GM23338 (cell line): ENCODE measurements at regions not wholly inside any gene's neighbourhood (a gene's known extent, or its start where the extent isn't known, plus 50 kb on each side); places are given as distances from the start of the nearest gene placed in this dataset.

ENCODE experiments used
- ATAC-seq: fragments of 200-7000 bp; cut with Tn5 transposase; 3 replicates; pipeline ENCODE4 v1.9.1; 2020
- DNase-seq: peaks from one replicate; pipeline ENCODE4 v3.0.0-alpha.2; 2015; ENCODE audit warnings: low spot score
- H2AFZ ChIP-seq: fragments of 200-600 bp; sonication (generic); 2 replicates; pipeline ENCODE4 v1.8.0; 2016; ENCODE audit warnings: antibody characterized with exemption, mild to moderate bottlenecking, moderate library complexity
- H3F3A ChIP-seq: fragments of 200-600 bp; sonication (generic); replicated peaks from 2 replicates; pipeline ENCODE4 v1.8.0; 2017; ENCODE audit warnings: antibody characterized with exemption, mixed run types, low read depth
- H3K27ac ChIP-seq: fragments of 200-600 bp; sonication (generic); 2 replicates; pipeline ENCODE4 v1.6.1; 2016; ENCODE audit warnings: low read depth
- H3K27me3 ChIP-seq: fragments of 200-600 bp; sonication (generic); 2 replicates; pipeline ENCODE4 v1.8.0; 2016; ENCODE audit warnings: mild to moderate bottlenecking, mixed run types, moderate library complexity; ENCODE audit not compliant: insufficient read depth
- H3K36me3 ChIP-seq: fragments of 200-600 bp; sonication (generic); 2 replicates; pipeline ENCODE4 v1.8.0; 2016; ENCODE audit warnings: mild to moderate bottlenecking; ENCODE audit not compliant: insufficient read depth
- H3K4me1 ChIP-seq: fragments of 200-600 bp; sonication (generic); 2 replicates; pipeline ENCODE4 v1.8.0; 2016; ENCODE audit warnings: mild to moderate bottlenecking, moderate library complexity; ENCODE audit not compliant: insufficient read depth
- H3K4me2 ChIP-seq: fragments of 200-600 bp; sonication (generic); 2 replicates; pipeline ENCODE4 v1.7.1; 2017; ENCODE audit warnings: mixed run types
- H3K4me3 ChIP-seq: fragments of 200-600 bp; sonication (generic); 2 replicates; pipeline ENCODE4 v1.6.1; 2016; ENCODE audit warnings: mixed run types
- H3K79me2 ChIP-seq: fragments of 200-600 bp; sonication (generic); replicated peaks from 2 replicates; pipeline ENCODE4 v1.8.0; 2017; ENCODE audit warnings: mild to moderate bottlenecking; ENCODE audit not compliant: insufficient read depth
- H3K9me2 ChIP-seq: fragments of 200-600 bp; sonication (generic); 2 replicates; pipeline ENCODE4 v1.8.0; 2017; ENCODE audit not compliant: insufficient read depth
- H4K20me1 ChIP-seq: fragments of 200-600 bp; sonication (generic); replicated peaks from 2 replicates; pipeline ENCODE4 v1.8.0; 2017; ENCODE audit warnings: mild to moderate bottlenecking; ENCODE audit not compliant: insufficient read depth
- H3K27ac Mint-ChIP-seq: 2 replicates; pipeline ENCODE4 v1.8.0; 2020; ENCODE audit warnings: inconsistent platforms, mild to moderate bottlenecking, moderate library complexity, mixed read lengths
- H3K27me3 Mint-ChIP-seq: 3 replicates; pipeline ENCODE4 v1.8.0; 2022; ENCODE audit warnings: low read depth, mild to moderate bottlenecking, moderate library complexity, mixed read lengths, inconsistent platforms; ENCODE audit not compliant: insufficient read depth, poor library complexity
- H3K36me3 Mint-ChIP-seq: 3 replicates; pipeline ENCODE4 v1.8.0; 2021; ENCODE audit warnings: low read depth, mild to moderate bottlenecking, inconsistent platforms, moderate library complexity, mixed read lengths
- H3K4me1 Mint-ChIP-seq: 3 replicates; pipeline ENCODE4 v1.8.0; 2020; ENCODE audit warnings: mild to moderate bottlenecking, inconsistent platforms, mixed read lengths
- H3K4me3 Mint-ChIP-seq: 3 replicates; pipeline ENCODE4 v1.8.0; 2021; ENCODE audit warnings: moderate library complexity, mild to moderate bottlenecking, inconsistent platforms, mixed read lengths
- H3K9me3 Mint-ChIP-seq: 3 replicates; pipeline ENCODE4 v1.8.0; 2020; ENCODE audit warnings: moderate library complexity, mild to moderate bottlenecking, inconsistent platforms, mixed read lengths
- CREB1 ChIP-seq: fragments of 250-450 bp; sonication (Bioruptor Pico); IDR thresholded peaks from 2 replicates; pipeline ENCODE4 v1.5.0; 2020; ENCODE audit warnings: low read depth, mild to moderate bottlenecking, moderate library complexity
- EZH2 ChIP-seq: fragments of 200-600 bp; sonication (generic); IDR thresholded peaks from one replicate; pipeline ENCODE4 v1.8.0; 2017; ENCODE audit warnings: antibody characterized with exemption, mild to moderate bottlenecking, low read depth; ENCODE audit not compliant: unreplicated experiment
- EZH2phosphoT487 ChIP-seq: fragments of 200-600 bp; sonication (generic); IDR thresholded peaks from one replicate; pipeline ENCODE4 v1.8.1; 2018; ENCODE audit warnings: antibody characterized with exemption; ENCODE audit not compliant: unreplicated experiment
- JUNB ChIP-seq: IDR thresholded peaks from one replicate; pipeline ENCODE4 v1.6.1; 2016; ENCODE audit warnings: antibody characterized with exemption; ENCODE audit not compliant: unreplicated experiment
- NANOG ChIP-seq: IDR thresholded peaks from 2 replicates; pipeline ENCODE4 v1.6.1; 2016; ENCODE audit warnings: antibody characterized with exemption, borderline replicate concordance
- POLR2AphosphoS5 ChIP-seq: IDR thresholded peaks from 2 replicates; pipeline ENCODE4 v1.6.1; 2016; ENCODE audit warnings: antibody characterized with exemption, low read depth
- STAT1 ChIP-seq: IDR thresholded peaks from one replicate; pipeline ENCODE4 v1.6.1; 2016; ENCODE audit warnings: antibody characterized with exemption; ENCODE audit not compliant: unreplicated experiment
- ZNF114 ChIP-seq: fragments of 250-450 bp; sonication (Bioruptor Pico); IDR thresholded peaks from 2 replicates; pipeline ENCODE4 v1.5.0; 2020; ENCODE audit warnings: mild to moderate bottlenecking, moderate library complexity
- ZNF331 ChIP-seq: fragments of 250-450 bp; sonication (Bioruptor Pico); IDR thresholded peaks from 2 replicates; pipeline ENCODE4 v1.5.0; 2020; ENCODE audit warnings: low read depth, mild to moderate bottlenecking, moderate library complexity
- ZNF462 ChIP-seq: fragments of 250-450 bp; sonication (Bioruptor Pico); IDR thresholded peaks from 2 replicates; pipeline ENCODE4 v1.5.0; 2020; ENCODE audit warnings: mild to moderate bottlenecking, moderate library complexity
- TF ChIP-seq, protein P1 (sequence below): IDR thresholded peaks from 2 replicates; pipeline ENCODE4 v1.6.1; 2016; ENCODE audit warnings: antibody characterized with exemption
- TF ChIP-seq, protein P2 (sequence below), 2 experiments: fragments of 200-600 bp in 1 of 2; sonication (generic) in 1 of 2; conservative IDR thresholded peaks; 2 replicates each; pipeline versions ENCODE4 v1.5.1 to v1.6.1; 2016 to 2017; ENCODE audit warnings: antibody characterized with exemption in 2 of 2, low read depth in 2 of 2, mild to moderate bottlenecking in 2 of 2, moderate library complexity in 1 of 2
- TF ChIP-seq, protein P3 (sequence below): IDR thresholded peaks from one replicate; pipeline ENCODE4 v1.6.1; 2018; ENCODE audit warnings: antibody characterized with exemption; ENCODE audit not compliant: unreplicated experiment

DNA sequence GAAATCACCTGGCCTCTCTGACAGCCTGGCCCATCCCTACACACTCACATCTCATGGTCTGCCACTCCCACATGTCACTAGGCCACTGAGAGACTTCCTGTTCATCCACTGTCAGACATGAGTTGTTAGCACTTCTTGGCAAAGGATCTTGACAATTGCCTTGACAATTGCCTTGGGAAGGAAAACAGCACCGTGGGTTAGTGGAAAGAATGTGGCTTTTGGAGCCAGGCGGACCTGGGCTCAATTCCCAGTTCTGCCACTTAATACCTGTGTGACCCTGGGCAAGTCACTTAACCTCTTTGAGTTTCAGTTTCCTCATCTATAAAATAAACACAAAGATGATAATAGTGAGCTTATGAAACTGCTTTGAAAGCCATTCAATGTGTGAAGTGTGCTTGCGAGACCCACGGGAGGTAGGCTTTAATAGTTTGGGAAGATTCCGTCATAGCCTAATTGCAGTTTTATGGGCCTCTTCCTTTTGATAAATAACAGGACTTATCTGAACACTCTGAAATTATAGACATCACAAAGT lies 250.4 kb downstream of the C12orf75 start:
- Histone ChIP-seq H2AFZ (no peak overlapping the region), H3K79me2 (no peaks in the 10 kb centered on the region), H3K4me2 (no peak overlapping the region), H3K4me1 (no peaks in the 10 kb centered on the region), H3F3A (no peaks in the 10 kb centered on the region), H4K20me1 (no peaks in the 10 kb centered on the region), H3K36me3 (no peaks in the 10 kb centered on the region), H3K9me2 (peaks cover 3% of the 10 kb centered on the region; the same call in 1 of the 2 replicates), H3K4me3 (no peak overlapping the region), H3K27me3 (no peaks in the 10 kb centered on the region), H3K27ac (no peak overlapping the region)
- ATAC-seq: no peak
- H3K4me3 Mint-ChIP-seq: no peak overlapping the region
- no peaks in the 10 kb centered on the region for H3K27me3 Mint-ChIP-seq
- H3K27ac Mint-ChIP-seq: no peak overlapping the region
- TF ChIP-seq, protein P1, sequence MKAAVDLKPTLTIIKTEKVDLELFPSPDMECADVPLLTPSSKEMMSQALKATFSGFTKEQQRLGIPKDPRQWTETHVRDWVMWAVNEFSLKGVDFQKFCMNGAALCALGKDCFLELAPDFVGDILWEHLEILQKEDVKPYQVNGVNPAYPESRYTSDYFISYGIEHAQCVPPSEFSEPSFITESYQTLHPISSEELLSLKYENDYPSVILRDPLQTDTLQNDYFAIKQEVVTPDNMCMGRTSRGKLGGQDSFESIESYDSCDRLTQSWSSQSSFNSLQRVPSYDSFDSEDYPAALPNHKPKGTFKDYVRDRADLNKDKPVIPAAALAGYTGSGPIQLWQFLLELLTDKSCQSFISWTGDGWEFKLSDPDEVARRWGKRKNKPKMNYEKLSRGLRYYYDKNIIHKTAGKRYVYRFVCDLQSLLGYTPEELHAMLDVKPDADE: no peak
- TF ChIP-seq POLR2AphosphoS5: no peak
- TF ChIP-seq, protein P2, sequence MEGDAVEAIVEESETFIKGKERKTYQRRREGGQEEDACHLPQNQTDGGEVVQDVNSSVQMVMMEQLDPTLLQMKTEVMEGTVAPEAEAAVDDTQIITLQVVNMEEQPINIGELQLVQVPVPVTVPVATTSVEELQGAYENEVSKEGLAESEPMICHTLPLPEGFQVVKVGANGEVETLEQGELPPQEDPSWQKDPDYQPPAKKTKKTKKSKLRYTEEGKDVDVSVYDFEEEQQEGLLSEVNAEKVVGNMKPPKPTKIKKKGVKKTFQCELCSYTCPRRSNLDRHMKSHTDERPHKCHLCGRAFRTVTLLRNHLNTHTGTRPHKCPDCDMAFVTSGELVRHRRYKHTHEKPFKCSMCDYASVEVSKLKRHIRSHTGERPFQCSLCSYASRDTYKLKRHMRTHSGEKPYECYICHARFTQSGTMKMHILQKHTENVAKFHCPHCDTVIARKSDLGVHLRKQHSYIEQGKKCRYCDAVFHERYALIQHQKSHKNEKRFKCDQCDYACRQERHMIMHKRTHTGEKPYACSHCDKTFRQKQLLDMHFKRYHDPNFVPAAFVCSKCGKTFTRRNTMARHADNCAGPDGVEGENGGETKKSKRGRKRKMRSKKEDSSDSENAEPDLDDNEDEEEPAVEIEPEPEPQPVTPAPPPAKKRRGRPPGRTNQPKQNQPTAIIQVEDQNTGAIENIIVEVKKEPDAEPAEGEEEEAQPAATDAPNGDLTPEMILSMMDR (conservative IDR thresholded peaks at IDR 0.05; ENCODE audit: low read depth in 2 of 2): no peak
- no peak for TF ChIP-seq CREB1 (CRISPR knock-in tag)
- no peak for TF ChIP-seq ZNF462 (CRISPR knock-in tag)
- TF ChIP-seq EZH2: no peak
- no peak for TF ChIP-seq ZNF331
- TF ChIP-seq NANOG: no peak
- no peak for TF ChIP-seq EZH2phosphoT487
- TF ChIP-seq ZNF114 (CRISPR knock-in tag): no peak
- TF ChIP-seq JUNB: no peak
- TF ChIP-seq, protein P3, sequence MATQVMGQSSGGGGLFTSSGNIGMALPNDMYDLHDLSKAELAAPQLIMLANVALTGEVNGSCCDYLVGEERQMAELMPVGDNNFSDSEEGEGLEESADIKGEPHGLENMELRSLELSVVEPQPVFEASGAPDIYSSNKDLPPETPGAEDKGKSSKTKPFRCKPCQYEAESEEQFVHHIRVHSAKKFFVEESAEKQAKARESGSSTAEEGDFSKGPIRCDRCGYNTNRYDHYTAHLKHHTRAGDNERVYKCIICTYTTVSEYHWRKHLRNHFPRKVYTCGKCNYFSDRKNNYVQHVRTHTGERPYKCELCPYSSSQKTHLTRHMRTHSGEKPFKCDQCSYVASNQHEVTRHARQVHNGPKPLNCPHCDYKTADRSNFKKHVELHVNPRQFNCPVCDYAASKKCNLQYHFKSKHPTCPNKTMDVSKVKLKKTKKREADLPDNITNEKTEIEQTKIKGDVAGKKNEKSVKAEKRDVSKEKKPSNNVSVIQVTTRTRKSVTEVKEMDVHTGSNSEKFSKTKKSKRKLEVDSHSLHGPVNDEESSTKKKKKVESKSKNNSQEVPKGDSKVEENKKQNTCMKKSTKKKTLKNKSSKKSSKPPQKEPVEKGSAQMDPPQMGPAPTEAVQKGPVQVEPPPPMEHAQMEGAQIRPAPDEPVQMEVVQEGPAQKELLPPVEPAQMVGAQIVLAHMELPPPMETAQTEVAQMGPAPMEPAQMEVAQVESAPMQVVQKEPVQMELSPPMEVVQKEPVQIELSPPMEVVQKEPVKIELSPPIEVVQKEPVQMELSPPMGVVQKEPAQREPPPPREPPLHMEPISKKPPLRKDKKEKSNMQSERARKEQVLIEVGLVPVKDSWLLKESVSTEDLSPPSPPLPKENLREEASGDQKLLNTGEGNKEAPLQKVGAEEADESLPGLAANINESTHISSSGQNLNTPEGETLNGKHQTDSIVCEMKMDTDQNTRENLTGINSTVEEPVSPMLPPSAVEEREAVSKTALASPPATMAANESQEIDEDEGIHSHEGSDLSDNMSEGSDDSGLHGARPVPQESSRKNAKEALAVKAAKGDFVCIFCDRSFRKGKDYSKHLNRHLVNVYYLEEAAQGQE: no peak
- TF ChIP-seq STAT1: no peak
- H3K9me3 Mint-ChIP-seq: no peaks in the 10 kb centered on the region
- no peak for DNase-seq
- no peaks in the 10 kb centered on the region for H3K4me1 Mint-ChIP-seq
- H3K36me3 Mint-ChIP-seq: no peaks in the 10 kb centered on the region; the same call in 2 of the 3 replicates
